Effector memory CD4-positive, alpha-beta T cell (primary cell): ENCODE measurements at regions not wholly inside any gene's neighbourhood (a gene's known extent, or its start where the extent isn't known, plus 50 kb on each side); places are given as distances from the start of the nearest gene placed in this dataset.
"Not testable (repeated sequence)": the region's sequence is repeated elsewhere in the genome, so short reads cannot be mapped to it uniquely, and the experiment has no call there.

ENCODE experiments used
- DNase-seq, 3 donors: peaks; one replicate each; pipeline ENCODE4 v3.0.0-alpha.2; 2020
- H3K27ac ChIP-seq: 2 replicates; pipeline ENCODE4 v1.7.0; 2013; ENCODE audit warnings: mild to moderate bottlenecking, low read length, moderate library complexity; ENCODE audit not compliant: insufficient read depth, poor library complexity, severe bottlenecking
- H3K27me3 ChIP-seq: replicated peaks from 2 replicates; pipeline ENCODE4 v1.7.0; 2013; ENCODE audit warnings: mild to moderate bottlenecking, low read length; ENCODE audit not compliant: insufficient read depth, control insufficient read depth, poor library complexity, severe bottlenecking
- H3K36me3 ChIP-seq: 2 replicates; pipeline ENCODE4 v1.7.0; 2013; ENCODE audit warnings: mild to moderate bottlenecking, low read length, moderate library complexity; ENCODE audit not compliant: control insufficient read depth, insufficient read depth
- H3K4me1 ChIP-seq: 2 replicates; pipeline ENCODE4 v1.7.0; 2013; ENCODE audit warnings: low read length, mild to moderate bottlenecking; ENCODE audit not compliant: control insufficient read depth, insufficient read depth, poor library complexity, severe bottlenecking
- H3K4me3 ChIP-seq: 2 replicates; pipeline ENCODE4 v1.7.0; 2013; ENCODE audit warnings: low read length, low read depth, mild to moderate bottlenecking; ENCODE audit not compliant: insufficient read depth, poor library complexity, severe bottlenecking
- H3K9me3 ChIP-seq: 2 replicates; pipeline ENCODE4 v1.7.0; 2013; ENCODE audit warnings: mild to moderate bottlenecking, low read length, moderate library complexity; ENCODE audit not compliant: control insufficient read depth

DNA sequence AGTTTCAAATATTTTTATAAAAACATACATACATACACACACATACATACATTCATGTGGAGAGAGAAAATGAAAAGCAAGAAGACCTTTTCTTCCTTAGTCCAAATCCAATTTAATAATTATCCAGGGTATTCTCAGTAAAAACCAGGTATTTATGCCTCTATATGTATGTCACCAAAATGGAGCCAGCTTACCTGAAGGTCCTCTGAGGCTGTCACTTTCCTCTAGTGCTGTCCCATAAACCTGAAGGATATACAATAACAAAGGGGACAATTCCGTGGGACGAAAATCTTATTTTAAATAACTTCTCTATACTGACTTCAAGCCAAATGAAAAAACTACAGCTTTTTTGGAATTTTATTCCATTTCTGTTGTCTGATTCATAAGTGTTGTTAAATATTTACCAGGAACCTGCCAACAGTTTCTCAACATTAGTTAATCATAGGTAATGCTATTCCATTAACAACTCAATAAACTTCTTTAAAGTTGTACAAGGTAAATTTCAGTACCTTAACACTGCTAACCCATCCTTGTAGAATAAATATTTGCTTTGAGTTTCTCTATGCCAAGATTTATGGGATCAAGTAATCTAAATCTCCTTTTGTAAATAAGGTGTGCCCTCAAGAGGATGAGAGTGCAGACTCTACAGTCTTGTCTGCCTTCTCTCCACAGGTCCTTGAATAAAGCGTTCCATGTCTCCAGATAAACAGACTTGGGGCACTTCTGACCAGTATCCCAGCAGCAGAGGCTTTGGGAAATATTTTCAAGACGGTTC, 260.3 kb downstream of the AHR start:
- no peak for DNase-seq
- H3K36me3 ChIP-seq, result no peaks in the 10 kb centered on the region
- no peaks in the 10 kb centered on the region for H3K4me1 ChIP-seq
- H3K9me3 ChIP-seq, result no peaks in the 10 kb centered on the region
- H3K4me3 ChIP-seq, result no peak overlapping the region
- no peaks in the 10 kb centered on the region for H3K27me3 ChIP-seq
- H3K27ac ChIP-seq, result no peak overlapping the region

DNA sequence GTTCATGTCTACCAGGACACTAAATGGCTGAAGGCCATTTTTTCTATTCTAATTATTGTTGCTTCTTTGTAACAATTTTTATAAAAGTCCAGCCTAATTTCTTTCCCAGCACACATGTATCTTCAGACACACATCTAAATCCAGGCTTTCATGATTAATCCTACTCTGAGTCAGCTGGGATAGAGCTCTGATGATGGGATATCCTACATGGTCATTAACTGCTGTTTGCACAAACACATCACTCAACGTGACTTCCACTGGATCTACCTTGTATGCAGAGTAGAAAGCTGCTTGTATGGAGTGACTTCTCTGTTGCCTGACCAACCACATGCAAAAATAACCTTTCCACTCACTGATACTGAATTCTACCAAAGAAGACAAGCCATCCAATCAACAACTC, 260.9 kb downstream of the AHR start:
- Histone ChIP-seq H3K4me1 (no peaks in the 10 kb centered on the region), H3K4me3 (no peak overlapping the region), H3K36me3 (no peaks in the 10 kb centered on the region), H3K27me3 (no peaks in the 10 kb centered on the region), H3K9me3 (no peaks in the 10 kb centered on the region), H3K27ac (no peak overlapping the region)
- no peak for DNase-seq

DNA sequence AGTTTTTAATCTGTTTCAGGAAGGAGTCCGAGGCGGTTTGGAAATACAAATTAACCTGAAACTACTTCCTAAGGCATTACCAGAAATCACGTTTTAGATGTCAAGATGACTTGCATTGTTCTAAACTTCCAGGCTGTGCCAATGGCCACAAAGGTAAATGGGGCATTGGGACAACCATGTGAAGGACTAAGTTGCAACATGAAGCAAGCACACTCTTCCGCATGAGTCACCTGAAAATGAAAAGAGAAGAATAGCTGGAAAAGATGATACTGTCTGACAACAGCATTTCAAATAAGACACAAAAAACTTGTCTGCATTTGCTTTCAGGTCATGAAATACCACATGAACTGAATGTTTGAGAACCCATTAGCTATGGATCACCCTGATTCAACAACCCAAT, 262.1 kb downstream of the AHR start:
- Histone ChIP-seq H3K4me1 (no peaks in the 10 kb centered on the region), H3K27ac (no peak overlapping the region)

DNA sequence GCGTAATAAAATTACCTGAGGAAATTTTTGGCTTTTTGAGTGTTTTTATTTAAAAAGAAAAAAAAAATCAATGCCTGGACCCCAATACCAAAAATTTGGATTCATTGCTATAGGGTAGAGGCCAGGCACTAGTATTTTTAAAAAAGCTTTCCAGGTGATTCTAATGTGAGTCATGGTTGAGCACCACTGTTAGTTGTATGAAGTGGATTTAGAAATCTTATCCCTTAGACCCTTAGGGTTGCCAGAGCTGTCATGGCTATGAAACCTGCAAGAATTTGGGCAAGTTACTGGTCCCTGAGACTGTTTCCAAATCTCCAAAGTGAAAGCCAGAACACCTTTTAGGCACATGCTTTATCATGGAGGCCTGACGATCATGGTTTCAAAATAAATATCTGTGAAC, 262.5 kb downstream of the AHR start:
- no peak for DNase-seq
- no peaks in the 10 kb centered on the region for H3K4me1 ChIP-seq
- no peaks in the 10 kb centered on the region for H3K27me3 ChIP-seq
- no peak overlapping the region for H3K4me3 ChIP-seq
- no peaks in the 10 kb centered on the region for H3K36me3 ChIP-seq
- no peak overlapping the region for H3K27ac ChIP-seq
- no peaks in the 10 kb centered on the region for H3K9me3 ChIP-seq

More for the DNA sequence above, 262.1 kb downstream of the AHR start:
- DNase-seq, result no peak
- Histone ChIP-seq H3K36me3 (no peaks in the 10 kb centered on the region), H3K27me3 (no peaks in the 10 kb centered on the region), H3K4me3 (no peak overlapping the region), H3K9me3 (no peaks in the 10 kb centered on the region)

DNA sequence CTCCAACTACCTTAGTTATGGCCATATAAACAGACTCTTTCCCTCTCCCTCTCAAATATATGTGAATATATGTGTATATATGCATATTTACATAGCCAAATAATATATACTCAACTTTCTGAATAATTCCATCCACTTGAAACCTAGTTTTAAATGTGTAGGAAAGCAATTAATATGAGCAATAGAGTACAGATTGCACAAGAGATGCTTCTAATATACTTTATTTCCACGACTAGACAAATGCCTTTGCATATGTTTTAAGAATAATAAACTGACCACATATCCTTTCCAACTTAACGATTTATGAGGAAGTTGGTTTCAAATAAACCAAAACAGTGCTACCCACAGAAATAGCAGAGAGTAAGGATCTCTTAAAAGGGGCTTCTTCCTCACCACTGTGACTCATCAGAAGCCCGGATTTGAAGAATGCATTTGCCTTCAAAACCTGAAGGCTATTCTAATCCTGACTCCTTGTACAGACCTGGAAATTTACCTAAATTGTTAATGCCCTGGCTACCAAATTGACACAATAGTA, 266.3 kb downstream of the AHR start:
- Histone ChIP-seq H3K27me3 (no peaks in the 10 kb centered on the region), H3K4me3 (no peak overlapping the region), H3K36me3 (no peaks in the 10 kb centered on the region), H3K27ac (no peak overlapping the region), H3K9me3 (no peaks in the 10 kb centered on the region), H3K4me1 (no peaks in the 10 kb centered on the region)
- DNase-seq, result no peak

DNA sequence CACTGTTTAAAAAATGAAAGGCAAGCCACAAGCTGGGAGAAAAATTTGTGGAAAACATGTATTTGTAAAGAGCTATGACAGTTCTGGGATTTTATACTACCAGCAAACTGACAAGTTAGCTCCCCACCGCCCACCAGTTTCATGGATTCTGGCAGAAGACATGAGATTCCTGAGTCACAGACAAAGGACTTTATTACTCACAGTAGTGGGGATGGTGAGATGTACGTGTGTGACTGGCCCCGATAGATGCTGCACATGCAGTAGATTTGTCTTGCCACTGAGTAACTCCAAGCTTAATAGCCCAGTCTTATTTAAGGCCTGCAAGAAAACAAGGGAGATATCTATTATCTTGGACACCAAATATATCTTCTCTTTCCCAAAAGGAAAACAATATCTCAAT, 281.7 kb downstream of the AHR start:
- no peak overlapping the region for H3K4me3 ChIP-seq
- H3K4me1 ChIP-seq, result no peaks in the 10 kb centered on the region
- no peaks in the 10 kb centered on the region for H3K27me3 ChIP-seq
- H3K27ac ChIP-seq, result no peak overlapping the region
- no peaks in the 10 kb centered on the region for H3K9me3 ChIP-seq
- no peak for DNase-seq
- no peaks in the 10 kb centered on the region for H3K36me3 ChIP-seq

DNA sequence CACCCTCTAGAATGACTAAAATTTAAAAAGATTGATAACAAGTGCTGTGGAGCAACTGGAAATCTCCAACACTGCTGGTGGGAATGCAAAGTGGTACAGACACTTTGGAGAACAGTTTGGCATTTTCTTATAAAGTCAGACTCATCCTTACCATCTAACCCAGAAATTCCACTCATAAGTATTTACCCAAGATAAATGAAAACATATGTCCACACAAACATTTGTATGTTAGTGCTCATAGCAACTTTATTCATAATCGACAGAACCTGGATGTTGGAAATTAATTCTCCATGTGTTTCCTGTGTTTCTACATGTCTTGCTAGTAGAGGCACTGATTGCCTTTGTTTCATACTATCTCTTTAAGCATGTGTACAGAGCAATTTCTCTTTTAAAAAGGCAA, 282.4 kb downstream of the AHR start:
- DNase-seq, result no peak
- Histone ChIP-seq H3K4me3 (no peak overlapping the region), H3K27ac (no peak overlapping the region), H3K4me1 (no peaks in the 10 kb centered on the region), H3K36me3 (no peaks in the 10 kb centered on the region), H3K9me3 (no peaks in the 10 kb centered on the region), H3K27me3 (no peaks in the 10 kb centered on the region)

DNA sequence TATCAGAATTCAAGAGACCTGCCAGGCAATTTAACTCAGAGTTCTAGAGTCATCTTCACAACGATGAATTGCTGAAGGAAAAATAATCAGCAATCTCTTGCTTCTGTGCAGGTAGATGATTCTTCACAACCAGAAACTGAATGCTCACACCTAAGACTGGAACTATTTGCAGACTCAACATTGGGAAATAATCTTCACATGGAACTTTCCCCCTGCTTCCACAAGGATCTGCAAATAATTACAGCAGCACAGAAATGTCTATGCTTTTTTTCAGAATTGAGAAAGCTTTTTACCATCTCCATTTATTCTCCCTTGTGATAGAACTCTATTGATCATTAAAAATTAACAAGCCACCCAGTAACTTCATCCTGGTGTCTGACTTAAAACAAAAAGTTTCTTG, 282.8 kb downstream of the AHR start:
- H3K36me3 ChIP-seq, result no peaks in the 10 kb centered on the region
- H3K4me1 ChIP-seq, result no peaks in the 10 kb centered on the region
- DNase-seq, result no peak
- no peak overlapping the region for H3K4me3 ChIP-seq
- H3K27ac ChIP-seq, result no peak overlapping the region
- H3K27me3 ChIP-seq, result no peaks in the 10 kb centered on the region
- no peaks in the 10 kb centered on the region for H3K9me3 ChIP-seq

DNA sequence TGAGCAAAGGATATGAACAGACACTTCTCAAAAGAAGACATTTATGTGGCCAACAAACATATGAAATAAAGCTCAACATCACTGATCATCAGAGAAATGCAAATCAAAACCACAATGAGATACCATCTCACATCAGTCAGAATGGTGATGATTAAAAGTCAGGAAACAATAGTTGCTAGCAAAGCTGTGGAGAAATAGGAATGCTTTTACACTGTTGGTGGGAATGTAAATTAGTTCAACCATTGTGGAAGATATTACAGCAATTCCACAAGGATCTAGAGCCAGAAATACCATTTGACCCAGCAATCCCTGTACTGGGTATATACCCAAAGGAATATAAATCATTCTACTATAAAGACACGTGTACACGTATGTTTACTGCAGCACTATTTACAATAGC, 284.2 kb downstream of the AHR start:
- H3K9me3 ChIP-seq, H3K36me3 ChIP-seq, H3K4me3 ChIP-seq, DNase-seq, H3K27me3 ChIP-seq, H3K27ac ChIP-seq, H3K4me1 ChIP-seq: not testable (repeated sequence)

DNA sequence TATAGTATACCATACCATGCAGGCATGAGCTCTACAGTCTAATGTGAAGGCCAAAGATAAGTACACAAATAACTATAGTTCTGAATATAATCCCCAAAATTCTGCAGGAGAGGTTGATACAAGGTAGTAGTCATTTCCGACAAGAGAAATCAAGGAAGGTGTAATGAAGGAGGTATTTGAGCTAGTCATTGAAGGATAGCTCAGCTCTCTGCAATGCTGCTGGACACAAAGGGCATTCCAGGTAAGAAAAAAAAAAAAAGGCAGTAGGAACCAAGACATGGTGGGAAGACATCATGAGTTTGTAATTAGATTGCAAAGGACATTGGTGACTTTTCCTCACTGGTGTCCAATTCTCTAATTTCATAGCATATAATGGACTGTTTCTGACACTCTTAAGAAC, 285.3 kb downstream of the AHR start:
- Histone ChIP-seq H3K27ac (no peak overlapping the region), H3K27me3 (no peaks in the 10 kb centered on the region), H3K4me1 (no peaks in the 10 kb centered on the region), H3K4me3 (no peak overlapping the region), H3K9me3 (no peaks in the 10 kb centered on the region), H3K36me3 (no peaks in the 10 kb centered on the region)
- no peak for DNase-seq
